HG03108 (cell line): ENCODE measurements at regions not wholly inside any gene's neighbourhood (a gene's known extent, or its start where the extent isn't known, plus 50 kb on each side); places are given as distances from the start of the nearest gene placed in this dataset.

Experiments
- ATAC-seq: cut with Tn5 transposase; IDR thresholded peaks from one replicate; pipeline ENCODE4 v1.9.1; 2021; ENCODE audit warnings: moderate library complexity; ENCODE audit not compliant: unreplicated experiment

DNA sequence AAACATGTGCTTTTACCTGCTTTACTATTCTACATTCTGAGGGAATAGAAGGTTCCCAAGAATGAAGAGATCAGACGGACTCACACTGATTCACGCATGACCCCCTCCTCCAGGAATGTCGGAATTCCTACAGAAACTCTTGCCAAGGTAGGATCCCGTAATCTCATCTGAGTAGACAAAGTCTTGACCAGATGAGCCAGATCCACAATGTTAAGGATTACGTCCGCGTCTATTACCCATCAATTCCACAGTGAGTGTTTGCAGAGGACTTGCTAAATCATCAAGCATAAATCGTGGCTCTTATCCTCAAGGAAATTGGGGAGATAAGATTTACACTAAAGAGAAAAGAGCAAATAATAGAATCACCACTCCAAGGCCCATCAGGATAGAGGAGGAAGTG is 245.9 kb upstream of the FOXQ1 start:
- ATAC-seq: no peak

DNA sequence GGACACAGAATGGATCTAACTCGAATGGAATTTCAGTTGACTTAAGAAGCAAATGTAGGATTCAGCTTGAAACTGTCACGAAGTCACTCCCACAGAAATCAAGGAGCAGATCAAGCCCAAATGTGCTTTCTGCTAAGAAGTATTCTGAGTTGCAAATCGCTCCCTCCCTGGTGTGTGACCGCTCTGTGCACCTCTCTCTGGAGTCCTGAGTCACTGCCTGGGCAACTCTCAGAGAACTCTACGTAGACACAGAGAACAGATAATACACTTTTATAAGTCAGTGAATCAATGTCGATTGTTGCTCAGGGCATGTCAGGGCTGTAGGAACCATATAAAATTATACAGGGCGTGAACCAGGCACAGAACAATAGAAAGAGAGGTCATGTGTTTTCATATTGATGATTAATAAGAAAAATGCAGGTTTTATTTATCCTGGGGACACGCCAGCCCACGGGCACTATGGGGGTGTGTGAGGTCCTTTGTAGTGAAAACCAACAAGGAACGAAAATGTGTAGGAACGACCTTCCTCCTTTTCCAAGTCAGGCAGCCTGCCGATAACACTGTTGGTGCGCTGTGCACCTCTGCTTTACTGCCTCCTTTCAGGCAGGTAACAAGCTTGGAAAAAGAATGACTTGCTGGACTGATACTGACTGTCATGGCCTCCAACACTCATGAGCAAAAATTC is 248.1 kb upstream of the FOXQ1 start:
- ATAC-seq: no peak

GRCh38 chr6:1062786-1063545 is 248.9 kb upstream of the FOXQ1 start:
- no peak for ATAC-seq

DNA sequence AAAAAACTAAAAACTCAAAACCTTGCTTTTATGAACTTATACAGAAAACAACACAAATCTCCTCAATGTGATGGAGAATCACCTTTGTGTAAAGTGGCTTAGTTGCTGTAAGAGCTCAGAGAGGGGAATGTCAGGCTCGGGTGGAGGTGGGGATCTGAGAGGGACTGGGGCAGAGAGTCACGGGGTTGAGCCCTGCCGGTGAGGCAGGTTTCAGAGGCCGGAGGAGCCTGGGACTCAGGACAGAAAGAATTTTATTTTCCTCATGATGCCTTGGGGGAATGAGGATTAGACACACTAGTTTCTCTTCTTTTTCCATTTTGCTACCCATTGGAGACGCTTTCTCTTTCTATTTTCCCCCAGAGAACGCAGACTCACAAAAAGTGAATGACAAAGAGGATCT is 252.3 kb upstream of the FOXQ1 start:
- ATAC-seq: no peak

DNA sequence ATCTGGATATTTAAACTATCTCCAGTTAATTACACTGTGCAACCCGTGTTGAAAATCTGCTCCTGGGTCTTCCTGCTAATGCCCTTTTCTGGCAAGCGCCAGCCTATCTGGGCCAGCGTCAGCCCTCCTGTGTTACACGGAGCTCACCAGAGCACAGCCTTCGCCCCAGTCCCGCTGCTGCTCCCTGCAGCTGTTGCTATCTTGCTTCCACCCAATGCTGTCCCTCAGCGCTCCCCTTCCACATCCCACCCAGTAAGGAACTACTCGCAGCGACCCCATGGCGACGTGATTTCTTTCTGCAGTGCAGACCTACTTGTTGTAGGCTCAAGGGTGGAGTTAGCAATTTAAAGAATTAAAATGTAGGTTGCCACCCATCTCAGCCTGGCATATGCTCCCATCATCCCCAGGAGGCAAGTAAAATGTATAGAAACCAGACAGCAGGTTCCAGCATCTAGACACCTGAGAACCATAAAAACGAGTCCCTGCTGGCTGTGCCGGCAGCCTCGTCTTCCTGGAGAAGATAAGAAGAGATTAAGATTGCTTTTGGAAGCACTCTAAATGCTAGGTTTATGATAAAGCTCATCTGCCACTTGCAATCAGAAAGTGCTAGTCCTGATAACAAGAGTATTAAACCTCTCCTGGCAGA is 254.3 kb upstream of the FOXQ1 start:
- ATAC-seq: no peak

- no peak for ATAC-seq
Measured at GRCh38 chr6:1055015-1055921, 256.6 kb upstream of the FOXQ1 start.

GRCh38 chr6:1054653-1055014 is 257.3 kb upstream of the FOXQ1 start:
- ATAC-seq: no peak

- no peak for ATAC-seq
Measured at GRCh38 chr6:1053586-1053985, 258.3 kb upstream of the FOXQ1 start.

- no peak for ATAC-seq
Measured at GRCh38 chr6:1052262-1052661, 259.6 kb upstream of the FOXQ1 start.

DNA sequence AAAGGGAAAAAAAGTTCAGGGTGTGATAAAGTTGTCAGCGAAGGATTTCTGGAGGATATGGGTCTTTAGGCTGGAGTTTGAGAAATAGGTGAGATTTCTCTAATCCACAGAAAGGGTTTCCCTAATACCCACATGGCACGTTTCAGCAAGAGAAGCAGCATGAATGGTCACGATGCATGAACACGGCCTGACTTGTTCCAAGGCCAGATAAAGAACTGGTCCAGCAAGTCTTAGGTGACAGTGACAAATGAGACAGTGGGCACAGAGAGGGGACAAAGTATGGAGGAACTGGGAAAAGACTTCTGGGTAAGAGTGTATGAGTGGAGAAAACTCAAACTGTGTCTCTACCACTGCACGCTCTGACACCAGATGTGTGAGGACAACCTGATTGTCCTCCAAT is 262.0 kb upstream of the FOXQ1 start:
- no peak for ATAC-seq

DNA sequence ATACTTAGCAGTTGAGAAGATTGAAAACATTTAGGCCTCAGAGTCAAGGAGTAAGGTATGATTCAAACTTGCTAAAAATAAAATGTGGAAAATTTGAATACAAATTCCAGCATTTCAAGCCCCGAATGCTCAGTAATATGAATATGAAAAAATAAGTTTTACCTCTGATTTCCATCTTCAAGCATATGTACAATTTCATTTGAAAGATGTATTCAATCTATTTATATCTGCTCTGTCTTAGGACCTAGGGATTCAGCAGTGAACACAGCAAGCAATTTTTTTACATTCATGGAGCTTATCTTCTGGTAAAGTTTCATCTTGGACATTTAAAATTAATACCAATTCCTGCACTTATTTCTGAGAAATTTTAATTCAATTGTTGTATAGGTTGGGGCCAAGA is 262.7 kb upstream of the FOXQ1 start:
- no peak for ATAC-seq

DNA sequence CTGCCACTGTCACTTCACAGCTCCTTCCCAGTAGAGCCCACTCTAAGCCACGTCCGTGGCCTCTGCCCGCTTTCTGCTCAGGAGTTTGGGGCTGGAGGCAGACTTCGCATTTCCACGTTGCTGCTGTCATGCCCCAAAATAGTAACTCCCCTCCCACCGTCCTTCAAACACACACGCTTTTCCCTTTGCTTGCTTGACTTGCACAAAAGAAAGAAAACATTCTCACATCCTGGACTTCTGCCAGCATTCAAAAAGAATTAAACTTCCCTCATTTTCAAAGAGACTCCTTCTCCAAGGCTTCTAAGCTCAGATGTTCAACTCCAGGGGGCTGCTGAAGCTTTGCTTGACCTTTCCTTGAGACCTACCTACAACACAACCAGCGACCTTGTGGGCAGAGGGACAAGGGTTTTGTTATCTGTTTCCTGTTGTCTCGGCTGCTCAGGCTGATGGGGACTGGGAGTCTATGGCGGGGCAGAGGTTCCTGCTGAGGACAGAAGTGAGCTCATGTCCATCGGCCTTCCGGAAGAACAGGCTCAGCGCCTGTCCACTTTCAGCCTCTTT is 263.8 kb upstream of the FOXQ1 start:
- no peak for ATAC-seq

DNA sequence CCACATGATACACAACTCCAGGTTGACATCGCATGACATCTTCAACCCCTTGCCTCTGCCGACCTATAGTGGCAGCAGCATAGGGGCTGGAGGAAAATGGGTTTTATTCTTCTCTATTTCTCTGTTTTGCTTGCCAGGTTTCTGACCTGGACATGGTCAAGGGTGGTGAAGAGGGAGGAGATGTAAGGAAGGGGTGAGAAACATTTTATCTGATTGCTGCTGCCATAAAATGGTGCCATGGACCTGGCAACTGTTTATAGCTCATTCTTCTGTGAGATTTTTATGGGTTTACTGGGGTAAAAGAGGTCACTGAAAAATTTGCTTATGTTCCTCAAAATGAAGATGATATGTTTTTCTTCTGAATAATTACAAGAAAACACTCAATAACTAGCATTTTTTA is 266.7 kb upstream of the FOXQ1 start:
- no peak for ATAC-seq

GRCh38 chr6:1044040-1044836 is 267.7 kb upstream of the FOXQ1 start:
- ATAC-seq: no peak

- no peak for ATAC-seq
Measured at GRCh38 chr6:1043458-1043836, 268.5 kb upstream of the FOXQ1 start.

DNA sequence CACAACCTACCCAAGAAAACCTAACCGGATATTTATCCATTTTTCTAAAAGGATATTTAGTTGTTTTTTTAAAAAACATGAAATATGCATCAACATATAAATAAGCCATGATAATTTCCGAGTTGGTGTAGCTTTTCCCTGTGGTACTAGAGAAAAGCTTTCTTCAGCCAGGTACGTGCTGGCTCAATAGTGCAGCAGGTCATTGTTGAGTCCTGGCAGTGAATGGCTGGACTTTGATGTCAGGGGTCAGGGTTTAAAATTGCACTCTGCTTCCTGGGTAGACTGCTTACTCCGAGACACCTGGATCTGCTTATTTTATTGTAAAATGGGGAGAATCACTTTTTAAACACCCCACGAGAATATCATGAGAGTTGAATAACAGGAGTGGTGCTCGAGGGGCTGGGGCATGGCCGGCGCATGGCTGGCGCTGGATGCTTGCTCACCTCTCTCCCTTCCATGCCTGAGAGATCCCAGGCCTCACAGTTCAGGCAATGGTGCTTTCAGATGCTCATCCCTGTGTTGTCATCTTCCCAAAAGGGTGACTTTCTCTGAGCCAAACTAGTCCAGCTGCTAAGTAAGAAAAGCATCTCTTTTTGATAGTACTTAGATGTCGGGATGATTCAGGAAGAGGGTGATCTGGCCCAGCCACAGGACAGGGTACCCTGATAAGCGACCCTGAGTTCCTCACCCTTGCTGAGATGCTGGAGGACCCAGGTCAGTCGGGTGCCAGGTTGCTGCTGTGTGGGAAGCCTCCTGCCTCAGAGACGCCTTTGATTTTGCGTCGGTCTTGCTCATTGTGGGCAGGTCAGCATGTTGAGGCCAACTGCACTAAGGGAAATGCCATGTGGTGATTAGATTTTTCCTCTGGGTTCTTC is 269.1 kb upstream of the FOXQ1 start:
- no peak for ATAC-seq

DNA sequence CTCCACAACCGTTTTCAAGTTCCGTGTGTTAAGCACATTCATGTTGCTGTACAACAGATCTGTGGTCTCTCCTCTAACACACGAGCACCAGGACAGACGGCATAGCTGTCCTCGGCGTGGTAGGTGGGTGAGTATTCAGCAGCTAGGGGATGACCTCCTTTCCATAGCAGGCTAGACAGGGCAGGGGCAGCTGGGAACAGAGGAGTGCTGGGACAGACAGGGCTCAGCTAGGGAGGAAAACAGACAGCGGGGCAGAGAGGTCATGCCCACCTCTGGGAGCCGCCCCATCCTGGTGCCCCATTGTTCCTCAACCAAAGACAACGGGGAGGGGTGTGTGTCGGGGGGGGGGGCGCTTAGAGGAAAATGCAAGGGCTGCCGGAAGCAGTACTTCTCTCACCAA is 271.5 kb upstream of the FOXQ1 start:
- ATAC-seq: no peak

- no peak for ATAC-seq
Measured at GRCh38 chr6:1039746-1040145, 272.2 kb upstream of the FOXQ1 start.

DNA sequence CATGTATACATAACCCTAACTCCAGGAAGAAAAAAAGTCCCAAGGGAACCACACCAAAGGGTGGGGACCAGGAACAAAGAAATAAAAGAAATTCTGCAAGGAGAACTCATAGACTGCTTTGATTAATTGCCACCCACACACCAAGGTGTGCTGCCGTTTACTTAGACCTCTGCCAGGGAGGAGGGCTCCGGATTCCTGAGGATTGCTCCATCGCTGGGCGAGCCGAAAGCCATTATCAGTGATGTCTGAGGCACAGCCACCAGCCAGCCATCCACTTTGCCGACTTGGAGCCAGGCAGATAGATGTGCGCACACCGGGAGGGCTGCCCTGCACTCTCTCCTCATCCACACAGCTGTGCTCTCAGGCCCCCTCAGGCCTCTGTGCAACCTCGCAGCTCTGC is 272.7 kb upstream of the FOXQ1 start:
- ATAC-seq: no peak
